DMS 273 treated with DMSO at 0.1 percent for 48 hours (cell line): ENCODE measurements at regions not wholly inside any gene's neighbourhood (a gene's known extent, or its start where the extent isn't known, plus 50 kb on each side); places are given as distances from the start of the nearest gene placed in this dataset.

ENCODE experiments used
- DNase-seq: peaks from one replicate; lab custom pipeline; 2025; lab: John Stamatoyannopoulos, UW

- DNase-seq: no peak
These were observed 318.0 kb downstream of the BMP2 start for GRCh38 chr20:7085467-7085866.

- no peak for DNase-seq
These were observed 320.3 kb downstream of the BMP2 start for GRCh38 chr20:7087803-7088202.

- no peak for DNase-seq
These were observed 322.5 kb downstream of the BMP2 start for GRCh38 chr20:7090001-7090400.

- DNase-seq: no peak
These were observed 323.3 kb downstream of the BMP2 start for GRCh38 chr20:7090811-7091210.

DNA sequence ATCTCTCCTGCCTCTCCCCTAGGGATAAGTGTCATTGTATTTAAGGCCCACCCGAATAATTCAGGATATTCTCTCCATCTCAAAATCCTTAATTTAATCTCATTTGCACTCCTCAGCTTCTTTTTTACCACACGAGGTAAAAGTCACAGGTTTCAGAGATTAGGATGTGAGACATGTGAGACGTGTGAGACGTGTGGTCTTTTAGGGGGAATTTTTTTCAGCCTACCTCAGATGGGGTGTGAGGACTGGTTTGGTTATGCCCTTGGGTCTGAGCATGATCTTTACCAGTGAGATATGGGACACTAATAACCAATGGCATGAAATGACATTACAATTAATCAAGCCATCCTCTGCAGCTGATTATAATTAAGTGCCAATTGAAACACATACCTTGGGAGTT is 324.2 kb downstream of the BMP2 start:
- DNase-seq: no peak

DNA sequence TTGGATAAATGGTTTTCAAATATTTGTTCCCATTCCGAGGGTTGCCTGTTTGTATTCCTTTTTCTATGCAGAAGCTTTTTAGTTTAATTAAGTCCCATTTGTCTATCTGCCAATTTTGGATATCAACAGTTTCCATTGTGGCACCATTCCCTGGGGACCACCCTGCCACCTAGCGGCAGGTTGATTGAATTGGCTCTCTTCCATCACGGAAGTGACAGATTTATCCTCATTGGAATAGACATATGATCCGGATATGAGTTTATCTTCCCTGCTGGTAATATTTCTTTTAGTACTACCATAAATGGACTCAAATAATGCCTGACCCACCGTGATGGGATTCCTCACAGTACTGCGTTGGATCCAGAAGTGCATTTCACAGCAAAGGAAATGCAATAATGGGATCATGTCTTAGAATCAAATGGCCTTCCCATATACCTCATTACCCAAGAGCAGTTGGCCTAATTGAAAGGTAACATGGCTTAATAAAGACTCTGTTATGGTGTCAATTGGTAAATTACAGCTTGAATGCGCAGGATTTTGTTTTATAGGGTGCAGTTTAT is 327.0 kb downstream of the BMP2 start:
- no peak for DNase-seq

DNA sequence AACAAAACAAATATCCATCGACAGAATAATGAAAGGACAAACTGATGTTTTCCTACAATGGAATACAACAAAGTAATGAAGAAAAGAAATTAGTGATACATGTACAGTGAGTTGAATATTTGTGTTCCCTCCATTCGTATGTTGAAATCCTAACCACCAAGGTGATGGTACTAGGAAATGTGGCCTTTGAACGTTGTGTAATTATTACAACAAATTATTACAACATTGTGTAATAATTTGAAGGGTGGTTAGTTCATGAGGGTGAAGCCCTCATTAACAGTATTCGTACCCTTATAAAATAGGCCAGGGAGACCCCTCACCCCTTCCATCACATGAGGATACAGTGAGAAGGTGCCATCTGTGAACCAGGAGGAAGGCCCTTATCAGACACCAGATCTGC is 339.4 kb downstream of the BMP2 start:
- no peak for DNase-seq

DNA sequence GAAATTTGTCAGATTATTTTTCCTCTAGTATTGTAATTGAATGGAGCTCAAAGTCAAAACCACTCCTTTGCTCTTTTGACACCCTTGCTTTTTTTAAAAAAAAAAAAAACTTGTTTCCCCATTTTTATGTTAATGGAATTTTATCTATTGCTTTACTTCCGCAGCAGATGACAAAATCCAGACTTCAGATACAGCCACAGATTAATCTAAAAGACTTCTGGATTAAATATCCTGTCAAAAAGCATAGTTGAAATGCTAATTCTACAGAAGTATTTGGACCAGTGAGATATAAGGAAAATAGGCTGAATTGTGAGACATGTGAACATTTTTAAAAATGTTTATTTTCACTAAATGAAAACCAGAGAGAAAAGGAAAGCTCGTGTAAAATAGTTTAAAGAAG is 341.4 kb downstream of the BMP2 start:
- DNase-seq: no peak

- no peak for DNase-seq
These were observed 346.3 kb downstream of the BMP2 start for GRCh38 chr20:7113577-7114466.

GRCh38 chr20:7123457-7123856 is 356.0 kb downstream of the BMP2 start:
- DNase-seq: no peak

- DNase-seq: no peak
These were observed 356.6 kb downstream of the BMP2 start for GRCh38 chr20:7124120-7124519.

DNA sequence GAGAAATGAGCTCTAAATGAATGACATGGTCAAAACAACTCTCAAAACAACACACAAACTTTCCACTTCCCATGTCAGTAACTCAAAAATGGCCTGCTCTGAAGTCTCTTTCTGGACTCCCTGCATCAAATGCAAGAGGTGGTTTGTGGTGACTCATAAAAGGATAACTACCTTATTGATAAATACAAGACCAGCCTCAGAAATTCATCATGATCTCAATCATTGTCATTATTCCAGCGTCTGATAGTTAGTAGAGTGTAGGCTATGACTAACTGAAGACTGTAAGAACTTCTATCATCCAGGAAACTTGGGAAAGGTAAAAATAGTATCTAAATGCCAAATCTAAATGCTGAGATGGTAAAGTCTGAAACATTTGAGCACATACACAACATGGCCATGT is 369.4 kb downstream of the BMP2 start:
- no peak for DNase-seq

GRCh38 chr20:7137395-7138151 is 370.1 kb downstream of the BMP2 start:
- no peak for DNase-seq

DNA sequence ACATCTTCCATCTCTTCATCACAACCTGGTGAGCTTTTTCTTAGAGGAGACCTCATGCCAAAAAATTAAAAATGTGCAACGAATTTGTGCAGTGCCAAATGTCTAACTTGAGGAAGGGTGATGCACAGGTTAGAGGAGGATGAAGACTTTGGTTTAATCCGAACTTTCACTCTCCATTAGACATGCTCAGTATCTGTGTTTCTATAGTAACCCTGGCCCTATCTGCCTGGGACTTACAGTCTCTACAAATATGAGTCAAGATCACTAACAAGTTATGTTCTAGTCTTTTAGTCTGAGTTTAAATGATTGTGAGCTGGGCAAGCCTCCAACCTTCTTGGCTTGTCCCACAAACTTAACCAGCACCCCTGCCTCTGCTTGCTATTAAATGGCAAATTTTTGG is 377.0 kb downstream of the BMP2 start:
- no peak for DNase-seq

- no peak for DNase-seq
These were observed 379.2 kb downstream of the BMP2 start for GRCh38 chr20:7146552-7147219.

- no peak for DNase-seq
These were observed 379.7 kb downstream of the BMP2 start for GRCh38 chr20:7147220-7147601.

- no peak for DNase-seq
These were observed 384.4 kb downstream of the BMP2 start for GRCh38 chr20:7151676-7152470.

- DNase-seq: no peak
These were observed 387.8 kb downstream of the BMP2 start for GRCh38 chr20:7155282-7155681.

- DNase-seq: no peak
These were observed 388.3 kb downstream of the BMP2 start for GRCh38 chr20:7155794-7156193.

- no peak for DNase-seq
These were observed 392.4 kb downstream of the BMP2 start for GRCh38 chr20:7159903-7160302.

GRCh38 chr20:7161690-7162089 is 394.2 kb downstream of the BMP2 start:
- DNase-seq: no peak

- DNase-seq: no peak
These were observed 404.4 kb downstream of the BMP2 start for GRCh38 chr20:7171911-7172310.
